Suprapubic skin (tissue), 4 donors: ENCODE measurements at regions not wholly inside any gene's neighbourhood (a gene's known extent, or its start where the extent isn't known, plus 50 kb on each side); places are given as distances from the start of the nearest gene placed in this dataset.

ENCODE experiments used
- POLR2A ChIP-seq, 2 donors: fragments of 450-650 bp; IDR thresholded peaks; one replicate each; pipeline ENCODE4 v1.6.1; 2017; ENCODE audit warnings: antibody characterized with exemption in 2 of 2, mild to moderate bottlenecking in 2 of 2, moderate library complexity in 2 of 2
- POLR2AphosphoS5 ChIP-seq, 3 donors: sonication (generic); formaldehyde crosslinking; IDR thresholded peaks; one replicate each; pipeline ENCODE4 v1.6.1; 2017; ENCODE audit warnings: antibody characterized with exemption in 3 of 3
- TF ChIP-seq, protein P1 (sequence below), 2 donors: fragments of 200-600 bp in 1 of 2; fragments of 450-650 bp in 1 of 2; sonication (generic) in 1 of 2; IDR thresholded peaks; one replicate each; pipeline ENCODE4 v1.5.1; 2016 to 2019; ENCODE audit warnings: antibody characterized with exemption in 2 of 2, mild to moderate bottlenecking in 1 of 2, moderate library complexity in 1 of 2

- TF ChIP-seq POLR2A (IDR thresholded peaks at IDR 0.05) = no peak
- TF ChIP-seq, protein P1, sequence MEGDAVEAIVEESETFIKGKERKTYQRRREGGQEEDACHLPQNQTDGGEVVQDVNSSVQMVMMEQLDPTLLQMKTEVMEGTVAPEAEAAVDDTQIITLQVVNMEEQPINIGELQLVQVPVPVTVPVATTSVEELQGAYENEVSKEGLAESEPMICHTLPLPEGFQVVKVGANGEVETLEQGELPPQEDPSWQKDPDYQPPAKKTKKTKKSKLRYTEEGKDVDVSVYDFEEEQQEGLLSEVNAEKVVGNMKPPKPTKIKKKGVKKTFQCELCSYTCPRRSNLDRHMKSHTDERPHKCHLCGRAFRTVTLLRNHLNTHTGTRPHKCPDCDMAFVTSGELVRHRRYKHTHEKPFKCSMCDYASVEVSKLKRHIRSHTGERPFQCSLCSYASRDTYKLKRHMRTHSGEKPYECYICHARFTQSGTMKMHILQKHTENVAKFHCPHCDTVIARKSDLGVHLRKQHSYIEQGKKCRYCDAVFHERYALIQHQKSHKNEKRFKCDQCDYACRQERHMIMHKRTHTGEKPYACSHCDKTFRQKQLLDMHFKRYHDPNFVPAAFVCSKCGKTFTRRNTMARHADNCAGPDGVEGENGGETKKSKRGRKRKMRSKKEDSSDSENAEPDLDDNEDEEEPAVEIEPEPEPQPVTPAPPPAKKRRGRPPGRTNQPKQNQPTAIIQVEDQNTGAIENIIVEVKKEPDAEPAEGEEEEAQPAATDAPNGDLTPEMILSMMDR (IDR thresholded peaks at IDR 0.05) = no peak
- no peak for TF ChIP-seq POLR2AphosphoS5 (IDR thresholded peaks at IDR 0.05)
Measured at GRCh38 chr6:48169635-48170034, 58.6 kb upstream of the PTCHD4 start.
